ENCODE measurements at regions not wholly inside any gene's neighbourhood (a gene's known extent, or its start where the extent isn't known, plus 50 kb on each side); places are given as distances from the start of the nearest gene placed in this dataset.

- Histone ChIP-seq H3K27ac (ENCODE audit: control insufficient read depth, insufficient read depth) (no peak overlapping the region), H3K79me2 (ENCODE audit: control insufficient read depth, insufficient read depth, low read length) (no peaks in the 10 kb centered on the region), H3K4me2 (ENCODE audit: control insufficient read depth, insufficient read depth) (no peak overlapping the region), H2AFZ (ENCODE audit: control insufficient read depth, low read depth, low read length) (no peak overlapping the region), H3K4me3 (no peak overlapping the region), H3K27me3 (replicated peaks in 1 of 2; ENCODE audit: control insufficient read depth in 2 of 2, insufficient read depth in 2 of 2, low read length in 1 of 2) (no peaks in the 10 kb centered on the region), H3K9me3 (replicated peaks; ENCODE audit: control insufficient read depth, insufficient read depth, low read length) (no peaks in the 10 kb centered on the region), H3K9ac (ENCODE audit: control insufficient read depth, insufficient read depth, low read length) (no peak overlapping the region), H3K4me1 (ENCODE audit: control insufficient read depth, insufficient read depth, low read length) (no peaks in the 10 kb centered on the region), H4K20me1 (ENCODE audit: control insufficient read depth, insufficient read depth) (no peaks in the 10 kb centered on the region), H3K36me3 (ENCODE audit: control insufficient read depth in 2 of 2, insufficient read depth in 2 of 2, low read length in 1 of 2) (no peaks in the 10 kb centered on the region)
- no peak for DNase-seq (ENCODE audit: low read depth, low spot score)
- BruUV-seq (replicated peaks): no TSS peak
- no peak for FAIRE-seq
- no peak for ATAC-seq
- POLR2A ChIA-PET: no interaction called here
- RAD21 ChIA-PET (ENCODE audit: unreplicated experiment): no interaction called here
- SMC1A ChIA-PET (ENCODE audit: uncharacterized antibody, unreplicated experiment): no interaction called here
- CTCF ChIA-PET: no interaction called here
- in situ Hi-C loops (cut with MboI) (no loop called here), intact Hi-C loops (cut with micrococcal nuclease; ENCODE audit: unreplicated experiment) (no loop called here)
- TF ChIP-seq ESRRA (IDR thresholded peaks at IDR 0.05; ENCODE audit: low read length): no peak
- no peak for TF ChIP-seq ATF3 (IDR thresholded peaks at IDR 0.05; ENCODE audit: borderline replicate concordance, extremely low read depth, low read depth, low read length)
- no peak for TF ChIP-seq REST (IDR thresholded peaks at IDR 0.05; ENCODE audit: low read depth, low read length)
- no peak for TF ChIP-seq ZNF217 (IDR thresholded peaks at IDR 0.05)
- no peak for TF ChIP-seq GABPA (IDR thresholded peaks at IDR 0.05; ENCODE audit: low read depth)
- TF ChIP-seq ZNF592 (IDR thresholded peaks at IDR 0.05): no peak
- no peak for TF ChIP-seq FOXM1 (IDR thresholded peaks at IDR 0.05; ENCODE audit: low read depth, low read length)
- no peak for TF ChIP-seq NFIC (IDR thresholded peaks at IDR 0.05; ENCODE audit: low read depth, low read length)
- no peak for TF ChIP-seq ZNF687 (IDR thresholded peaks at IDR 0.05)
- TF ChIP-seq KDM1A (IDR thresholded peaks at IDR 0.05; ENCODE audit: borderline replicate concordance): no peak
- TF ChIP-seq PBX3 (IDR thresholded peaks at IDR 0.05; ENCODE audit: insufficient replicate concordance, low read depth, low read length): no peak
- TF ChIP-seq CEBPB (IDR thresholded peaks at IDR 0.05; ENCODE audit: borderline replicate concordance in 1 of 2, low read depth in 2 of 2, low read length in 2 of 2): no peak
Measured at GRCh38 chr18:38851526-38851925, 1285.9 kb upstream of the CELF4 start.

Measured in GM12878 (cell line).